ENCODE measurements at regions not wholly inside any gene's neighbourhood (a gene's known extent, or its start where the extent isn't known, plus 50 kb on each side); places are given as distances from the start of the nearest gene placed in this dataset.

GRCh38 chr7:112648781-112649180 lies 141.4 kb downstream of the TMEM168 start:
- no peak overlapping the region for H3K27ac ChIP-seq
- TF ChIP-seq CTCF (conservative IDR thresholded peaks at IDR 0.05): no peak

GRCh38 chr7:112649560-112649959 lies 140.6 kb downstream of the TMEM168 start:
- H3K27ac ChIP-seq: no peak overlapping the region
- no peak for TF ChIP-seq CTCF (conservative IDR thresholded peaks at IDR 0.05)

GRCh38 chr7:112654322-112655216 lies 135.6 kb downstream of the TMEM168 start:
- TF ChIP-seq CTCF (conservative IDR thresholded peaks at IDR 0.05): no peak
- H3K27ac ChIP-seq: no peak overlapping the region; the same call in 1 of the 2 replicates

GRCh38 chr7:112665709-112666108 lies 124.5 kb downstream of the TMEM168 start:
- peak; percentile 67 for TF ChIP-seq CTCF (conservative IDR thresholded peaks at IDR 0.05)

GRCh38 chr7:112668561-112668960 lies 121.6 kb downstream of the TMEM168 start:
- TF ChIP-seq CTCF (conservative IDR thresholded peaks at IDR 0.05): no peak
- H3K27ac ChIP-seq: no peak overlapping the region

More at GRCh38 chr7:112665709-112666108, 124.5 kb downstream of the TMEM168 start:
- no peak overlapping the region for H3K27ac ChIP-seq

- TF ChIP-seq CTCF (conservative IDR thresholded peaks at IDR 0.05): no peak
- H3K27ac ChIP-seq: no peak overlapping the region
Observed at GRCh38 chr7:112669306-112669705, 120.9 kb downstream of the TMEM168 start.

GRCh38 chr7:112670193-112670592 lies 120.0 kb downstream of the TMEM168 start:
- TF ChIP-seq CTCF (conservative IDR thresholded peaks at IDR 0.05): no peak
- no peak overlapping the region for H3K27ac ChIP-seq

Measured in VCaP (cell line).